ENCODE measurements at regions not wholly inside any gene's neighbourhood (a gene's known extent, or its start where the extent isn't known, plus 50 kb on each side); places are given as distances from the start of the nearest gene placed in this dataset.

GRCh38 chr16:49081554-49081953 is 200.1 kb downstream of the CBLN1 start:
- no peak overlapping the region for H3K4me3 ChIP-seq (replicated peaks in 1 of 2; ENCODE audit: low read depth in 1 of 2, low read length in 2 of 2)
- H3K9ac ChIP-seq (ENCODE audit: low read length): no peak overlapping the region
- H3K4me2 ChIP-seq (ENCODE audit: low read length): no peak overlapping the region
- no peaks in the 10 kb centered on the region for H3K79me2 ChIP-seq (ENCODE audit: insufficient read depth, low read length)
- CTCF ChIA-PET: no interaction called here
- no peak overlapping the region for H3K27ac ChIP-seq (ENCODE audit: low read depth, low read length)
- H2AFZ ChIP-seq (ENCODE audit: low read depth, low read length, poor library complexity, severe bottlenecking): no peak overlapping the region
- ATAC-seq (no peak), DNase-seq (ENCODE audit: low read depth, low spot score) (no peak)
- RAD21 ChIA-PET (ENCODE audit: low non-redundant PET in 1 of 2, low total read pairs in 2 of 2, uncharacterized antibody in 2 of 2, unreplicated experiment in 2 of 2): no interaction called here
- no peaks in the 10 kb centered on the region for H3K9me2 ChIP-seq (ENCODE audit: insufficient read depth)
- H3K27me3 ChIP-seq (ENCODE audit: insufficient read depth, low read length): no peaks in the 10 kb centered on the region; the same call in 1 of the 2 replicates
- no peaks in the 10 kb centered on the region; a peak in 1 of 4 replicates for H3K9me3 ChIP-seq (ENCODE audit: control insufficient read depth in 1 of 2, insufficient read depth in 1 of 2, low read depth in 1 of 2, low read length in 2 of 2)
- H3K36me3 ChIP-seq (ENCODE audit: control insufficient read depth in 1 of 2, insufficient read depth in 2 of 2, low read length in 2 of 2): no peaks in the 10 kb centered on the region
- BruUV-seq (replicated peaks): no TSS peak
- no peaks in the 10 kb centered on the region for H4K20me1 ChIP-seq (ENCODE audit: insufficient read depth)
- intact Hi-C loops (cut with micrococcal nuclease): no loop called here
- no peaks in the 10 kb centered on the region for H3K4me1 ChIP-seq (ENCODE audit: control insufficient read depth in 1 of 2, insufficient read depth in 2 of 2, low read length in 2 of 2)
- TF ChIP-seq EZH2 (IDR thresholded peaks at IDR 0.05) (no peak), YY1 (IDR thresholded peaks at IDR 0.05; ENCODE audit: extremely low read depth, insufficient replicate concordance, low read depth, low read length) (no peak), RAD21 (IDR thresholded peaks at IDR 0.05; ENCODE audit: low read depth) (no peak), CTCF (IDR thresholded peaks at IDR 0.05 in 2 of 3, conservative IDR thresholded peaks at IDR 0.05 in 1 of 3; ENCODE audit: borderline replicate concordance in 1 of 3, insufficient read depth in 1 of 3, low read depth in 2 of 3, low read length in 2 of 3) (no peak), EGR1 (IDR thresholded peaks at IDR 0.05; ENCODE audit: low read depth) (no peak), SIN3A (IDR thresholded peaks at IDR 0.05; ENCODE audit: low read depth) (no peak), ZNF274 (IDR thresholded peaks at IDR 0.05; ENCODE audit: low read depth, low read length) (no peak), POLR2A (IDR thresholded peaks at IDR 0.05; ENCODE audit: borderline replicate concordance, extremely low read depth, insufficient read depth, insufficient read length) (no peak), ZBTB33 (IDR thresholded peaks at IDR 0.05; ENCODE audit: extremely low read depth, insufficient replicate concordance, low read length) (no peak)
- POLR2A ChIA-PET: no interaction called here
